Activated T-helper 9 cell treated with anti-CD3 and anti-CD28 coated beads, Interleukin-2, amount 50 U/mL, for 16 hours (primary cell): ENCODE measurements at regions not wholly inside any gene's neighbourhood (a gene's known extent, or its start where the extent isn't known, plus 50 kb on each side); places are given as distances from the start of the nearest gene placed in this dataset.

Source experiments
- DNase-seq: peaks from one replicate; pipeline ENCODE4 v3.0.0-alpha.2; 2020; ENCODE audit warnings: low read depth

DNA sequence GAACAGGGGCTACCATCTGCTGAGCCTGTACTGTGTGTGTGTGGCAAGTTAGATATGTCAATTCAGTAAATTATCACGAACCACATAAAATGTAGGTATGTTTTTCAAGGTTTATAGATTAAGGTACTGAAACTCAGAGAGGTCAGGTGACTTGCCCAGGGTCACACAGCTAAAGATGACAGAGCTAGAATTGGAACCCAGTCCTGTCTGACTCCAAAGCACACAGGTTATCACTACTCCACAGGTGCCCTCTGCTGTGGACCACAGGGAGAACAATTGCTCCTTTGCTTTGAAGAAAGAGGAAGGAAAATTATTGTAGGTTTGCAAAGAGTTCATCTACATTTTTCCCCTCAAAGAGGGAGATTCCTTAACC, 229.7 kb upstream of the AGAP1 start:
- no peak for DNase-seq

- DNase-seq: no peak
Observed at GRCh38 chr2:235264512-235264911, 229.3 kb upstream of the AGAP1 start.

GRCh38 chr2:235265348-235265965, 228.4 kb upstream of the AGAP1 start:
- DNase-seq: no peak

DNA sequence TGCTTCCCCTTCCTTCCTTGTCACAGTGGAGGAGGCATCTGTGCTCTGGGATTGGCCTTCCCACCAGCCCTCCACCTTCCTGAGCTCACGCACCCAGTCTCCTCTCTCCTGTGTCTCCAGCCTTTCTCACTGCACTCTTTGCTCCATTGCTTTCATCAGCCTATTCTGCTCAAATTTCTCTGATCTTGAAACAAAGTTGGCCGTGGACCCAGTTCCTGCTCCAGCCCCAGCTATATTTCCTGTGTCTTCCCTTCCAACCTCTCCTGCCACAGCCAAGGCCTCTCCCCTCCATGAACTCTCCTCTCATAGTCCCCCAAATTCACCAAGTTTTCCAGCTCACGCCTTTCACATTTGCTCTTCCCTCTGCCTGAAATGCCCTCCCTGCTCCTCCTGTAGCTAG, 226.6 kb upstream of the AGAP1 start:
- DNase-seq: no peak

DNA sequence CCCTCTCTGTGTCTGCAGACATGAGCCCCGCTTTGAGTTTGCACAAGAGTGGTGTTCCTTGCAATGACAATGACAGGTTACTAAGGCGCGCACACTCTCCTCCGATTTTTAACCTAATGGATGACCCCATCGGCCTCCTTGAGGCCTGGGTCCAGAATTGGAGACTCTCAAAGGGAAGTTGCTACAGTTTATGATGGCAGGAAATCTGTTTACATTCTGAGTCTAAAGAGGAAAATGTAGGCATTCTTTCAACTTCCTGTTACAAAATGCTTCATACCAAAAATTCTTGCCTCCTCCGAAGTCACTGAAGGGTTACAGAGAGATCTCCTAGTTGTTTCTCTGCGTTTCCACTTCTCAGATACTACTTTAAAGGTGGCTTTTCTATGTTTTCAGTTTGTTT, 225.3 kb upstream of the AGAP1 start:
- DNase-seq: no peak

DNA sequence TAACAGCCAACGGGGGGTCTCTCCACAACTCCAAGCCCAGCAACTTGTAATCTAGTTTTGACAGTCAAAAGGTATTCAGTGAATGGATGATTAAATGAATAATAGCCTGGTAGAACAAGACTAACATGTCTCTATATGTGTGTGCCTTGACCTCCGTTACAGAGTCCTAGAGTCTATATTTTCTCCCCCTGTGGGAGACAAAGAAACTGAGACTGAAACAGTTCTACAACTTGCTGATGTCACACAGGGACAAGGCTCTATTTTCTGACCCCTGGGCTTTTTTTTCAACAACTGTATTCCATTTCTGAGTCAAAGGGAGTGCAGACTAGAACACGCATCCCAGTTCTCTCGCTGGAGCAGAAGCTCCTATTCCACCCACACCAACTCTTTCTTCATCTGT, 223.6 kb upstream of the AGAP1 start:
- DNase-seq: no peak

GRCh38 chr2:235270956-235271355, 222.9 kb upstream of the AGAP1 start:
- DNase-seq: no peak

DNA sequence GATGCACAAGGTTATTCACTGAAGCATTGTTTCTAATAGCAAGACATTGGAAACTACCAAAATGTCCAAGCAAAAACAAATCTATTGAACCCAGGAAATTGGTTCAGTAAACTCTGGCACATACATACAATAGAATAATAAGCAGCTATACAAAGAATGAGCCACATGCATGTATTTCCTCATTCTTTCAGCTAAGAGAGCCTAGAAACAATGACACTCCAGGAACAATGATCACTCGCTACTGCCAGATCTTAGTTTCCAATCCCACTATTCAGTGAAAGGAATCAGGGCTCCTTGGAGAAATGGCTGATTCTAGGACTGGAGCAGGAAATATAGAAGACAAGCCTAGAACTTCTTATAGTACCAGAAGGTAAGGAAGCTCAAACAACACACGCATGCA, 221.9 kb upstream of the AGAP1 start:
- DNase-seq: no peak

GRCh38 chr2:235274023-235274422, 219.8 kb upstream of the AGAP1 start:
- DNase-seq: no peak

DNA sequence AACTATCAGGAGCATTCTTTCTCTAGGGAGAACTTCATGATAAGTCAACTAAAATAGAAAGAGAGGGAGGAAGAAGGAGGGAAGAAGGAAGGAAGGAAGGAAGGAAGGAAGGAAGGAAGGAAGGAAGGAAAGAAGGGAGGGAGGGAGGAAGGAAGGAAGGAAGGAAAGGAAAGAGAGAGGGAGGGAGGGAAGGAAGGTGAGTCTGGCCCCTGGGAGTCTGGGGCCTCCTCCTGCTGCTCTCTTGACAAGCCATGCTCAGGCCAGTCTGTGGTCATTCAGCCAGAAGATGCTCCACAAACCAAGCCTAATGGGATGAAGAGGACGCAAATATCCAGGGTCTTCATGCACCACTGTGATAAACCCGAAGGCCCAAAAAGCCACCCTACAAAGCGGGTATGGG, 216.4 kb upstream of the AGAP1 start:
- no peak for DNase-seq

DNA sequence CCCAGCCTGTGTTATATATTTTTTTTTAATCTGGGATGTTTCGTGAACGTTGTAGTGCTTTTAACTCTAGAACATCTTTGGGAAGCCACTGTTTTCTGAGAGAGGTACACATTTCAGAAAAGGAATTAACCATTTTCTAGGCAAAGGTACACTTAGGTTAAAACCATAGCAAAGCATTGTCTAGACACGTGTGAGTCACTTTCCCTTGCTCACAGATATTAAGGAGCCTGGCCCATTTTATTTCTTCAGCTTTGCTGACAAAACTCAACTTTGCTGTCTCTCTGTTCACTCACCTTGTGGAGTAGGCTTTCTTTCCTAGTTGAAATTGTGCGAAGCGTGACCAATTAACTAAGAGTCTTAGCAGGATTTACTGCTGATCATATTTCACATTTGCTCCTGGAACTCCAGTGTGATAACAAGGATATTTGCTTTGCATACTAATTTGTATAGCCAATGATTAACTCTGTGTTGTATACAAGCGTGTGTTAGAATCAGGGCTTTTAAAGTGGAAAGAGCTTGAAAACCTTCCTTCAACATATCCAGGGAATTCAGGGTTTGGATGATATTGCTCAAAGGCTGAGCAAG, 215.0 kb upstream of the AGAP1 start:
- DNase-seq: no peak

GRCh38 chr2:235279965-235280364, 213.9 kb upstream of the AGAP1 start:
- DNase-seq: no peak

GRCh38 chr2:235283246-235283645, 210.6 kb upstream of the AGAP1 start:
- DNase-seq: no peak

GRCh38 chr2:235286622-235287374, 207.0 kb upstream of the AGAP1 start:
- no peak for DNase-seq

DNA sequence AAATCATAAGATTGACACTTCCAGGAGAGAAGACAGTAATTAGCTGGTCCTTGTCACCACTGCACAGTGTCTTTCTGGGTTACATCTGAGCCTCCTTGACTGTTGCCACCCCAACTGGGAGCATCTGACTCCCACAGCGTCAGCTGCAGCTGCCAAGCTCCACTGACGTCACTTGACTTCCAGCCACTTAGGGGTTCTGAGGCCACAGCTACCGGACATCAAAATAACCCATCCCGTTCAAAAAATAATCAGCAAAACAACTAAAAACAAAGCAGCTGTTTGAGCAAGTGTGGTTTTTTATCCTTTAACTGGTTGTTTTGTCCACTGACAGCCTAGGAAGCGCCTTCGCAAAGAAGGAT, 206.5 kb upstream of the AGAP1 start:
- no peak for DNase-seq

DNA sequence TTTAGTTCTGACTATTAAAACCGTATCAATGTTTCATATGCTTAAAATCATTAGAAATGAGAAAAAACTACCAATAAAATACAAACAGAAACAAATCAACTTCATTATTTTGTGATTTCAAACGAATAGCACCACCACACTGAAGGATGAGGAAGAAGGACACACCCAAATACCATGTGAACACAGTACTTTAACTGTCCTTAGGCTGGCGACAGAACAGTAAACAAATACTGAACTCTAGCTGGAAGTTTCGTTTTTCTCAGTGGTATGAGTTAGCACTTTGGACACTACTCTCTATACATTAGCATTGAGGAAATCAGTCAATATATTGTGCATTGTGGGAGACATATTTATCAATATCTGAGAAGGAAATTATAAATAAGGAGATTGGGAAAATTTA, 202.4 kb upstream of the AGAP1 start:
- no peak for DNase-seq

GRCh38 chr2:235293061-235293460, 200.8 kb upstream of the AGAP1 start:
- DNase-seq: no peak

GRCh38 chr2:235295831-235296230, 198.0 kb upstream of the AGAP1 start:
- no peak for DNase-seq

DNA sequence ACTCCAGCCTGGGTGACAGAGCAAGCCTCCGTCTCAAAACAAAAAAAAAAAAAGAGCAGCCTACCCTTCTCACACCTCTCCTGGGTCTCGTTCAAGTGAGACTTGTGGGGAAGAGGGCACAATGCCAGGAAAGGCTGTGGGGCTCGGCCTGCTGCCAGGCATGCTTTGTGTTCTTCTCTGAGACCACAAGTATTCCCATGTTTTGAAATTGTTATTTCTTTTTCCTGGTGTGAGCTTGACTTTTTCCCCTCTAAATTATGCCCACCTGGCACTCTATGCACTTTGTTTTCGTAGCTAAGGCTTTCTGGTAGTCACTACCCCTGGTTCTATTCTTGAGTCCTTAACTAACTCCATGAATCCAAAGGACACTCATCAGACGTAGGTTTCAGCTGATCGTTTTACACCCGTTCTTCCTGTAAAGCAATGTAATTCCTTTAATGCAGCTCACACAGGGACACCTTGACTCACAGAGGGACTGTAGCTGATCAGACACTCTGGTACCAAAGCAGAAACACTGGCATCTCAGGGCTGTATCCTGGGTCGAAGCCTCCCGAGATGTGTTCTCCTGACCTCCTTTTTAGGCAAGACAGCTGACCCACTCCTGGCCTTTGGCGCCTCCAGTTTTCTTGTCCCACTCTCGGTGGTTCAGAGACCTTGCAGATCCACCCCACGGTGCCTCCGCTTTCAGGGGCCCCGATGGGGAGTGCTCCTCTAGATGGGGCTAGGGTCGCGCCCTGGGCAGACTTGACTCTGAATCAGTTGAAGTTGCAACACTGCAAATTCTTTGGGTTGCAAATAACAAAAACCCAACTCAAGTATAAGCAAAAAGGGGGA, 193.3 kb upstream of the AGAP1 start:
- no peak for DNase-seq

GRCh38 chr2:235301202-235302076, 192.4 kb upstream of the AGAP1 start:
- DNase-seq: no peak

DNA sequence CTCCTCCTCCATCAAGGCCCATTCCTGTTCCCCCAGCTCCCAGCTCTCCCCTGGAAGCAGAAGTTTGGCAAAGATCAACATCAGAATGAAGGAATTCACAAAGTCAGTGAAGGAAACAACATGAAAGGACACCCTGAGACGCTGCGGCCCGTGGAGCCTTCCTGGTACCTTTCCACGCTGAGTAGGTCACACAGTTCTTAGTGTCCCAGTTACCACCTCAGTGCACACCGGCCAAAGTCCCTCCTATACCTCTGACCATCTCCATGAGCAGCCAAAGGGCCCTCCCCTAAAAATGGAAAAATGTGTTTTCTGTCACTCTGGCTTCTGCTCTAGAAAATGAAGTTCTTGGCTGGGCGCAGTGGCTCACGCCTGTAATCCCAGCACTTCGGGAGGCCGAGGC, 191.6 kb upstream of the AGAP1 start:
- no peak for DNase-seq
